NCI-H510A treated with DMSO at 0.1 percent for 48 hours (cell line): ENCODE measurements at regions not wholly inside any gene's neighbourhood (a gene's known extent, or its start where the extent isn't known, plus 50 kb on each side); places are given as distances from the start of the nearest gene placed in this dataset.

Experiments
- DNase-seq: peaks from one replicate; lab custom pipeline; 2025; lab: John Stamatoyannopoulos, UW

DNA sequence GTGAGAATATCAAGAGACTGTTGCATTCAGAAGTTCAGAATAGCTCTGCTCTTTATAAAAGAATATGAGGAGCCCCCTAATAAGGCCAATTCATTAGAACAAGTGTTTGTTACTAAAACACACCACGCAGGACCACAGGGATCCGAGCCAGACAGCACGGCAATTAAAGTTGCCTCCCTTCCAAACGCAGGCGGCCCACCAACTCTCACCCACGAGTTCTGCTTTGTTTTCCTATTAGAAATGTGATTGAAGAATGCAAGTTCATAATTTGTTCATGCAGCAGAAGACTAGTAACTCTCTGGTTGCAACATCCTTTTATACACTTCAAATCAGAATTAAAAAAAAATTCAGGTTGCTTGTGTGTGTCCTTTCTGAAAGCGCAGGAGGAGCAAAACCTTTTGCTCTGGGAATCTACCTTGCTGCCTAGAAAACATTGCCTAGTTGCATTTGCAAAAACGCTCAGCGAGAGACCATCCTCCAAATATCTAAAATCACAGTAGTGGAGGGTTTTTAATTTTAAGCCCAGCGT, 1044.1 kb upstream of the NR2F2 start:
- DNase-seq, result no peak

DNA sequence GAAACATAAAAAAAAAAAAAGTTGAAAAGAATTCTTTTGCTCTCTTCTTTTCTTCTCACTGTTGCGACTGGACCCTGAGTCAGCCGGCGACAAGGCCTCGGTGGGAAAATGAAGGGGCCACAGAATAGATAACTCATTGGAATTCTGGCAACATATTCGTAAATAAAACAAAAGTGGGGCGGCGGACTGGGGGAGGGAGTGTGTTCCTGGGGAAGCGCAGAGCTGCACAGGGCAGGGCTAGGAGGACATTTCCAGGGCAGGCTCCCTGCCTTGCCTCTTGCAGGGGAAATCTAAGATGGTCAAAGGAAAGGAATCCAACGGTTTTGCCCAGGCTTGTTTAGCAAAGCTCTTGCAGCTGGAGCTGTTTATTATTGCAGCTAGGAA, 1042.8 kb upstream of the NR2F2 start:
- no peak for DNase-seq

GRCh38 chr15:95288626-95289025, 1041.9 kb upstream of the NR2F2 start:
- no peak for DNase-seq

- DNase-seq, result no peak
Measured at GRCh38 chr15:95290176-95290974, 1040.1 kb upstream of the NR2F2 start.

GRCh38 chr15:95291898-95292472, 1038.5 kb upstream of the NR2F2 start:
- DNase-seq, result peak; percentile 2

DNA sequence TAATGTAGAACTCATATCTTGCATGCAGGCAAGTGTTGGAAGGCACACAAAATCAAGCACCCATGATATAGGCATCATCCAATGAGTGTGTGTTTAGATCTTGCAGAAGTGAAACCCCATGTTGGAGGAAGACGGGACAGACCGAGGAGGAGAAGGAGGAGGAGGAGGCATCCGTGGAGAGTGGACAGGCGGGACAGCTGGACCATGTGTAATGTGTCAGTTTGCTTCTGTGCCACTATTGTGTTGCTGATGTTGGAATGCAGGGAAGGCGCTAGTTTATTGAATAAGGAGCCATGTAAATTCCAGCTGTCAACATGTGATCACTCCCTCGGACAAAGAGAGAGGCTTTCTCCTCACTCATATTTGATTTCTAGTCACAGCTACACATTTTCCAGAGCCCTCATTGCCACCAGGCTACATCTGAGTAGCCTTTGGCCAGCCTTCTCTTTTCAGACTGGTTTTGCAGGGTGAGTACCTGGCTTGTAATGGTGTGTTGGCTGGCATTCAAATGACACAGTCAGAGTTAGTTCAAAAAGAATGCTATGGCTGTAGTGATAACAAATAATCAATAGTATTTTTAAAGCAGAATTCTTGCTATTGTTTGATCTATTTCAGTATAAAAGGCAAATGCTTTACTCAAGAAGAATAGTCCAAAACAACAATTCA, 1037.6 kb upstream of the NR2F2 start:
- no peak for DNase-seq

GRCh38 chr15:95293456-95294031, 1037.0 kb upstream of the NR2F2 start:
- DNase-seq, result no peak

- no peak for DNase-seq
Measured at GRCh38 chr15:95295363-95295762, 1035.1 kb upstream of the NR2F2 start.

GRCh38 chr15:95295896-95296625, 1034.4 kb upstream of the NR2F2 start:
- no peak for DNase-seq

GRCh38 chr15:95296643-95297042, 1033.9 kb upstream of the NR2F2 start:
- DNase-seq, result no peak

GRCh38 chr15:95298729-95299128, 1031.8 kb upstream of the NR2F2 start:
- DNase-seq, result no peak

- DNase-seq, result no peak
Measured at GRCh38 chr15:95300958-95301357, 1029.5 kb upstream of the NR2F2 start.

GRCh38 chr15:95302206-95302605, 1028.3 kb upstream of the NR2F2 start:
- no peak for DNase-seq

DNA sequence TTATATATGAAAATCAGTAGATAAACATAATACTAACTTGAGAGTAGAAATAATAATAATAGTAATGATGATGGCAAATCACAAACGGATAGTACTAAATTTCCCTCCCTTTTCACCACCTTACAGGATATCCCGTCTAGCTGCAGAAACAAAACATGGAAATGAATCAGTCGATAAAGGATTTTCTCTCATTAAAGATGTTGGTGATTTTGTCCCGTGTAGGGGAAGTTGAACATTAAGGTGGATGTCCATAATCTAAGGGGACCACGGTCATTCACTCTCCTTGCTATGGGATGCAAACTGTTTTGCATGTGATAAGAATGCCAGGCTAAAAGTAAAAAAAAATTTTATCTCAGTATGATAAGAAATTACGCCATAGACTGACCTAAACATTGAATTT, 1027.7 kb upstream of the NR2F2 start:
- DNase-seq, result no peak

- DNase-seq, result no peak
Measured at GRCh38 chr15:95303713-95304112, 1026.8 kb upstream of the NR2F2 start.

- DNase-seq, result no peak
Measured at GRCh38 chr15:95304151-95304946, 1026.2 kb upstream of the NR2F2 start.

- no peak for DNase-seq
Measured at GRCh38 chr15:95304947-95305400, 1025.5 kb upstream of the NR2F2 start.

DNA sequence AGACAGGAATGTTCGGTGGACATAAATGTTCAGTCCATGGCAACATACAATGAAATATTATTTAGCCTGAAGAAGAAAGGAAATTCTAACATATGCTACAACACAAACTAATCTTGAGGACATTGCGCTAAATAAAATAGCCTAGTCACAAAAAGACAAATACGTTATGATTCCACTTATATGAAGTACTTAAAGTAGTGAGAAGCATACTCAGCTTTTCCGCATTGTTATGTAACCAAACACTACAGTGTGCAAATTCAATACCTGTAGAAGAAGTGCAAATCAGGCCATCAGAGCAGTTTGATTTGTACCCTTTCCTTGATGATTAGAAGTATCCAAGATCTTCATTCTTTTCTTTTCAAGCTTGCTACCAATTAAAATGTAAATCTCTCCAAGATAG, 1023.4 kb upstream of the NR2F2 start:
- no peak for DNase-seq

- no peak for DNase-seq
Measured at GRCh38 chr15:95319242-95319641, 1011.3 kb upstream of the NR2F2 start.

DNA sequence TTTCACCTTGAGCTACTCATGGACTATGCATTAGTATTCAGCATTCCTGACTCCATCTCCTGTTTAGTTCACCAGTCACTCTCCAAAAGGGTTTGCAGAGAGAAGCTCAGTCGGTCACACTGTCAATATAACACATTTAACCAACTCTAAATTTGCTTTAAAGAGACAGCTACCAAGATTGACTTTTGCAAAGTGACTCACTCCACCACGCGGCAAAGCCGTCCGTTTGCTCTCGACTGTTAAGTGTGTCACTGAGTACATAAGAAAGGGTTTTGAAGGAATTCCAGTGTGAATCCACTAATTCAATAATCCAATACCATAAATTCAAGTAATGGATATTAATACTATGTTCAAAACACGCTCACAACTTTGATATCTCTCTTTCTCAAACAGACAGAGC, 1006.7 kb upstream of the NR2F2 start:
- no peak for DNase-seq

GRCh38 chr15:95324656-95325055, 1005.8 kb upstream of the NR2F2 start:
- no peak for DNase-seq
